Epithelial cell of esophagus (primary cell): ENCODE measurements at regions not wholly inside any gene's neighbourhood (a gene's known extent, or its start where the extent isn't known, plus 50 kb on each side); places are given as distances from the start of the nearest gene placed in this dataset.

Source experiments
- DNase-seq: peaks from one replicate; pipeline ENCODE4 v3.0.0; 2010; ENCODE audit warnings: low read depth
- H3K4me3 ChIP-seq: 2 replicates; pipeline ENCODE4 v1.5.1; 2011; ENCODE audit warnings: mild to moderate bottlenecking, low read length, control low read depth
- CTCF ChIP-seq: IDR thresholded peaks from 2 replicates; pipeline ENCODE4 v1.5.1; 2011; ENCODE audit warnings: low read depth, mild to moderate bottlenecking, low read length, control low read depth, inconsistent platforms; ENCODE audit not compliant: insufficient read depth; ENCODE audit errors: missing control alignments

GRCh38 chr10:29766753-29767152, 132.0 kb upstream of the SVIL start:
- no peak for DNase-seq
- TF ChIP-seq CTCF: no peak
- H3K4me3 ChIP-seq: no peak overlapping the region

GRCh38 chr10:29765330-29765729, 130.6 kb upstream of the SVIL start:
- DNase-seq: no peak
- no peak overlapping the region for H3K4me3 ChIP-seq
- TF ChIP-seq CTCF: no peak

GRCh38 chr10:29763396-29763795, 128.6 kb upstream of the SVIL start:
- no peak for TF ChIP-seq CTCF
- DNase-seq: no peak
- H3K4me3 ChIP-seq: no peak overlapping the region

- no peak overlapping the region for H3K4me3 ChIP-seq
- no peak for DNase-seq
- no peak for TF ChIP-seq CTCF
These were observed 127.1 kb upstream of the SVIL start for GRCh38 chr10:29761916-29762315.

- no peak for DNase-seq
- H3K4me3 ChIP-seq: no peak overlapping the region
- no peak for TF ChIP-seq CTCF
These were observed 125.5 kb upstream of the SVIL start for GRCh38 chr10:29760138-29760900.

- H3K4me3 ChIP-seq: no peak overlapping the region
- peak; percentile 92 for DNase-seq
- TF ChIP-seq CTCF: no peak
These were observed 123.0 kb upstream of the SVIL start for GRCh38 chr10:29757551-29758297.
